Mucosa of descending colon (tissue), 3 donors: ENCODE measurements at regions not wholly inside any gene's neighbourhood (a gene's known extent, or its start where the extent isn't known, plus 50 kb on each side); places are given as distances from the start of the nearest gene placed in this dataset.

ENCODE experiments used
- ATAC-seq: fragments of 200-7000 bp; cut with Tn5 transposase; one replicate; pipeline ENCODE4 v1.9.1; 2020; ENCODE audit warnings: mild to moderate bottlenecking, moderate library complexity
- DNase-seq, 3 donors: peaks; one replicate each; pipeline ENCODE4 v3.0.0-alpha.2; 2020
- H3K36me3 ChIP-seq: fragments of 200-600 bp; one replicate; pipeline ENCODE4 v1.8.0; 2021; ENCODE audit warnings: low read depth, mild to moderate bottlenecking
- H3K4me1 ChIP-seq: fragments of 200-600 bp; one replicate; pipeline ENCODE4 v1.8.0; 2021; ENCODE audit warnings: low read depth, mild to moderate bottlenecking
- H3K4me3 ChIP-seq: fragments of 200-600 bp; one replicate; pipeline ENCODE4 v1.8.0; 2021; ENCODE audit warnings: mild to moderate bottlenecking
- H3K9me3 ChIP-seq: fragments of 200-600 bp; one replicate; pipeline ENCODE4 v1.8.0; 2021; ENCODE audit warnings: mild to moderate bottlenecking
- CTCF ChIP-seq: fragments of 200-600 bp; IDR thresholded peaks from one replicate; pipeline ENCODE4 v1.8.0; 2022; ENCODE audit warnings: antibody characterized with exemption, mild to moderate bottlenecking
- intact Hi-C, 2 donors: fragments of 100-400 bp; cut with DNase I in 1 of 2; cut with micrococcal nuclease in 1 of 2; formaldehyde crosslinking; loops; one replicate each; pipeline versions ENCODE4 v1.11.0 to v1.11.1; 2022; cut with DNase I, micrococcal nuclease
- donor health status: DM: no; HTN: no; CAD: no; lungs with moderate emphysema.
- donor health status: DM: no; HTN: no; CAD: no.
- donor health status: DM: no; HTN: yes; CAD: no.

DNA sequence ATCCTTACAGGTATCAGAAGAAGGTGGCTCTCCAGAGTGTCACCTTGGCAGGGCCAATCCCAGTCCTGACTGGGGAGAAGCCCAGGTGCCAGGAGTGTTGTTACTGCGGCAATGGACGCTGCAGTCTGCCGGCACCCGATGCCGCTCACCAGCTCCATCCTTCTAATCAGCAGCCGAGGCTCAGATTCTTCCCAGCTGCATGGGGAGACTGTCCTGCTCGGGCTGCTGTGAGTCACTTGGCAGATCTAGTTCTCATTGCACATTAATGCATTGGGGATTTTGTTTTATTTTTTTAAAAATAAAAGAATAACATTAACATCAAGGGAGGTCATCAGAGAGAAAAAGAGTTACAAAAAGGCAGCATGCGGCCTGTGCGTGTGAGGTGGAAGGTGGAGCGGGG lies 115.8 kb downstream of the MTX3 start:
- TF ChIP-seq CTCF: no peak

DNA sequence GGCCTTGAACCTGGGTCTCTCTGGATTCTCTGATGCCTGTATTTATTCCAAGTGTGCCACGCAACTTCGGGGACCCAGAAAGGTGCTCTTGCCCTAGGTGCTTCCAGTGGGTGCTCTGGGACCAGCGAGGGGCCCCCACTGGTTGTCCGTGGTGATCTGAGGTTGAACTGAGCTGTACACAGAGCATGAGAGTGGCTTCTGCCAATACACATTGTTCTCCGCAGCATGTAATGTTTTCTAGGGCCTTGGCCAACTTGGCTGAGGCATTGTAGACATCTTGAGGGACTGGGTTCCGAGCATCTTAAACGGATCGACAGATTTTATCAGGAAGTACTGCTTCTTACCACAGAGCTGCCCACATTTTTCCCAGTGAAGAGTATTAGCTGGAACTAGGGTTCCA lies 117.9 kb downstream of the MTX3 start:
- Histone ChIP-seq H3K36me3 (no peaks in the 10 kb centered on the region), H3K9me3 (no peaks in the 10 kb centered on the region), H3K4me1 (no peaks in the 10 kb centered on the region), H3K4me3 (no peak overlapping the region)
- DNase-seq: no peak
- TF ChIP-seq CTCF: no peak
- intact Hi-C loops: no loop called here
- no peak for ATAC-seq

More for the DNA sequence above, 115.8 kb downstream of the MTX3 start:
- ATAC-seq (no peak), DNase-seq (no peak)
- Histone ChIP-seq H3K4me1 (no peaks in the 10 kb centered on the region), H3K36me3 (no peaks in the 10 kb centered on the region), H3K9me3 (no peaks in the 10 kb centered on the region), H3K4me3 (no peak overlapping the region)
- intact Hi-C loops: no loop called here

DNA sequence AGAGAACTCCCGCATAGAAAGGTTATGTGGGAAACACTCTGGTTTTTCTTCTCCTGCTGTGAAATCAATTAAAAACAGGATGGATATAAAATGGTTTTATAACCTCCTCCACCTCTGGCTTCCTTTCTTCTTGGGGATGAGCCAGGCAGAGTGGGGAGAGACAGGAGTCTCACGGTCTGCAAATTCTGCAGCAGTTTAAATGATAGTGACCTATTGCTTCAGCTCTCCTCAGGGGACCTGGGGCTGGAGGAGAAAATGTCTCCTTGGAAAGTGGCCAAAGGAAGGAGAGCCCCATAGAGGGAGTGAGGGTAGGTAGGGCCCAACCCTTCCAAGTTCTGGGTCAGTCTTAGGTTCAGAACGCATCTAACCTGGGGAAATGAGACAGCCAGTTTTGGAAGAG lies 118.8 kb downstream of the MTX3 start:
- no peak for TF ChIP-seq CTCF
- Histone ChIP-seq H3K9me3 (no peaks in the 10 kb centered on the region), H3K36me3 (no peaks in the 10 kb centered on the region), H3K4me1 (no peaks in the 10 kb centered on the region), H3K4me3 (no peak overlapping the region)
- intact Hi-C loops: no loop called here
- ATAC-seq: no peak
- no peak for DNase-seq

- Histone ChIP-seq H3K4me1 (no peaks in the 10 kb centered on the region), H3K4me3 (no peak overlapping the region), H3K9me3 (no peaks in the 10 kb centered on the region), H3K36me3 (no peaks in the 10 kb centered on the region)
- TF ChIP-seq CTCF: no peak
- ATAC-seq (no peak), DNase-seq (no peak)
- intact Hi-C loops: no loop called here
These were observed 119.5 kb downstream of the MTX3 start for GRCh38 chr5:79871364-79872120.

- no peak for TF ChIP-seq CTCF
- no peak overlapping the region for H3K4me3 ChIP-seq
- DNase-seq (no peak), ATAC-seq (no peak)
- no peaks in the 10 kb centered on the region for H3K4me1 ChIP-seq
- intact Hi-C loops: no loop called here
- H3K36me3 ChIP-seq: no peaks in the 10 kb centered on the region
- no peaks in the 10 kb centered on the region for H3K9me3 ChIP-seq
These were observed 122.8 kb downstream of the MTX3 start for GRCh38 chr5:79868163-79868670.
